ENCODE measurements at regions not wholly inside any gene's neighbourhood (a gene's known extent, or its start where the extent isn't known, plus 50 kb on each side); places are given as distances from the start of the nearest gene placed in this dataset.
A peak's percentile ranks its signal among the peaks of the same experiment; 100 is the strongest.

DNA sequence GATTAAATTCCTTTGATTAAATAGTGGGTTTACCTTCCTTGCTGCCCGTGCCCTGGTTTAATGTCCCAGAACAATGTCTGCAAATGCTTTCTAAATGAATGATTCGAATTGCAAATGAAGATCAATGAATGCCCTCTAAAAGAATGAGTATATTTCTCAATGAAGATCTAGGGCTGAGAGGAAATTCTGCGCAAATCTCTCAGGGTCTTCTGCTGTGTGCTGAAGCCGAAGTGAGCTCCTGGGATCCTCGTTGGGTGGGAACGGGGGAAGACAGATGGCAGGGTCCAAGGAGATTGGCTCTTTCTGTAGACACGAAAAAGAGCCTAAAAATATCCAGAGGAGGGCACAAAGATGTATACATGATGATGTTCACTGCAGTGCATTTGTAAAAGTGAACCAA, 224.8 kb downstream of the STIM2 start:
- Histone ChIP-seq H3K4me1 (peaks cover 12% of the 10 kb centered on the region), H3K4me3 (peak overlapping the region; percentile 58), H3K9me3 (replicated peaks) (no peaks in the 10 kb centered on the region), H3K27ac (replicated peaks) (no peak overlapping the region), H3K27me3 (ENCODE audit: low read depth) (peaks cover 78% of the 10 kb centered on the region), H3K36me3 (no peaks in the 10 kb centered on the region)
- TF ChIP-seq CTCF (IDR thresholded peaks at IDR 0.05; ENCODE audit: borderline replicate concordance): no peak
- intact Hi-C loops (cut with micrococcal nuclease): no loop called here
- DNase-seq: no peak

GRCh38 chr4:27087306-27088045, 226.8 kb downstream of the STIM2 start:
- no peak for DNase-seq
- Histone ChIP-seq H3K27me3 (ENCODE audit: low read depth) (peaks cover 99% of the 10 kb centered on the region), H3K4me1 (peaks cover 12% of the 10 kb centered on the region), H3K36me3 (no peaks in the 10 kb centered on the region), H3K9me3 (replicated peaks) (no peaks in the 10 kb centered on the region), H3K27ac (replicated peaks) (no peak overlapping the region), H3K4me3 (no peak overlapping the region)
- intact Hi-C loops (cut with micrococcal nuclease): no loop called here
- TF ChIP-seq CTCF (IDR thresholded peaks at IDR 0.05; ENCODE audit: borderline replicate concordance): no peak

DNA sequence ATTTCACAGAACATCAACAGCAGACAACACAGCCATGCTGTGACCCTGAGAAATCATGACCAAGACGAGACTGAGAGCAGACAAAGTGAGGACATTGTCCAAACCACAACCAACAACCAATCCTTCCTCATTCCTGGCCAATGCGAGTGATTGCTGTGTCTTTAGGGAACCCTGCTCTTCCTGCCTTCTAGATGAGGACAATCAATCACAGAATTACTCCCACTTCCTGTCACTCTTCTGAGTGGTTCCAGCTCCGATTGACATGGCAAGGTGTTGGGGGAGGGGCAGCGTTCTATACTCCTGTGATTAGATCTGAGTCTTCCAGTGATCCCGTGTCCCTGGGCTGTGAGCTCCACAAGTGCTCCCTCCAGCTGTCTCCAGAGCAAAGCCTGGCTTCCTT, 227.8 kb downstream of the STIM2 start:
- Histone ChIP-seq H3K36me3 (no peaks in the 10 kb centered on the region), H3K27me3 (ENCODE audit: low read depth) (peaks cover 92% of the 10 kb centered on the region), H3K27ac (replicated peaks) (no peak overlapping the region), H3K4me1 (peaks cover 12% of the 10 kb centered on the region), H3K9me3 (replicated peaks) (no peaks in the 10 kb centered on the region), H3K4me3 (no peak overlapping the region)
- intact Hi-C loops (cut with micrococcal nuclease): no loop called here
- no peak for DNase-seq
- no peak for TF ChIP-seq CTCF (IDR thresholded peaks at IDR 0.05; ENCODE audit: borderline replicate concordance)

GRCh38 chr4:27089186-27089585, 228.5 kb downstream of the STIM2 start:
- intact Hi-C loops (cut with micrococcal nuclease): no loop called here
- DNase-seq: no peak
- H3K9me3 ChIP-seq (replicated peaks): no peaks in the 10 kb centered on the region
- no peak for TF ChIP-seq CTCF (IDR thresholded peaks at IDR 0.05; ENCODE audit: borderline replicate concordance)
- peaks cover 85% of the 10 kb centered on the region for H3K27me3 ChIP-seq (ENCODE audit: low read depth)
- no peak overlapping the region for H3K4me3 ChIP-seq
- H3K4me1 ChIP-seq: peaks cover 12% of the 10 kb centered on the region
- no peak overlapping the region for H3K27ac ChIP-seq (replicated peaks)
- H3K36me3 ChIP-seq: no peaks in the 10 kb centered on the region

- Histone ChIP-seq H3K36me3 (no peaks in the 10 kb centered on the region), H3K9me3 (replicated peaks) (no peaks in the 10 kb centered on the region), H3K27me3 (ENCODE audit: low read depth) (peaks cover 75% of the 10 kb centered on the region), H3K27ac (replicated peaks) (no peak overlapping the region), H3K4me1 (peaks cover 2% of the 10 kb centered on the region), H3K4me3 (no peak overlapping the region)
- DNase-seq: no peak
- no peak for TF ChIP-seq CTCF (IDR thresholded peaks at IDR 0.05; ENCODE audit: borderline replicate concordance)
- intact Hi-C loops (cut with micrococcal nuclease): no loop called here
These were observed 229.8 kb downstream of the STIM2 start for GRCh38 chr4:27090406-27090805.
